GM12872 (cell line): ENCODE measurements at regions not wholly inside any gene's neighbourhood (a gene's known extent, or its start where the extent isn't known, plus 50 kb on each side); places are given as distances from the start of the nearest gene placed in this dataset.

ENCODE experiments used
- CTCF ChIP-seq: IDR thresholded peaks from 3 replicates; pipeline ENCODE4 v1.5.1; 2011; ENCODE audit warnings: low read depth, mild to moderate bottlenecking, low read length, moderate library complexity; ENCODE audit not compliant: insufficient read depth

- no peak for TF ChIP-seq CTCF
These were observed 165.3 kb upstream of the DYNLRB2 start for GRCh38 chr16:80375513-80375912.

- TF ChIP-seq CTCF = no peak
These were observed 168.5 kb upstream of the DYNLRB2 start for GRCh38 chr16:80372341-80372740.

- no peak for TF ChIP-seq CTCF
These were observed 171.4 kb upstream of the DYNLRB2 start for GRCh38 chr16:80369138-80369958.

- TF ChIP-seq CTCF = no peak
These were observed 173.6 kb upstream of the DYNLRB2 start for GRCh38 chr16:80367037-80367658.

- TF ChIP-seq CTCF = no peak
These were observed 174.8 kb upstream of the DYNLRB2 start for GRCh38 chr16:80366023-80366422.

GRCh38 chr16:80362816-80363215, 178.0 kb upstream of the DYNLRB2 start:
- TF ChIP-seq CTCF = no peak

GRCh38 chr16:80356365-80356764, 184.4 kb upstream of the DYNLRB2 start:
- TF ChIP-seq CTCF = no peak
